ENCODE measurements at regions not wholly inside any gene's neighbourhood (a gene's known extent, or its start where the extent isn't known, plus 50 kb on each side); places are given as distances from the start of the nearest gene placed in this dataset.

DNA sequence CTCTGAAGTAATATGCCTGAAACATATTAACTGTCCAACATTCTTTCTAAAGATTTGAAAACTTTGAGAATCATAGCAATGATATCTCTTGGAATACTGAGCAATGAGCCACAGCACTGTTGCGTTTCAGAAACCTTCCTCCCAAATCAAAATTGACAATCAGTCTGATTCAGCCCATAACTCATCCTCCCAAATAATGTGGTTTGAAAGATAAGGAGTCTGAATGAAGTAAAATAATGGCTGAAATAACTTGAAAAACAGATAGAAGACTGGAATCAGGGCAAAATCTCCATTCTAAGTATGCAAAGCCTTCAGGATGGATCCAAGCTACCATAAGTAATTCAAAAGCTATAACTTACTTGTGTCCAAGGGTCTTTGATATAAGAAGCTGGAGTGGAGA is 98.6 kb upstream of the PLS3 start:
- TF ChIP-seq, protein P1, sequence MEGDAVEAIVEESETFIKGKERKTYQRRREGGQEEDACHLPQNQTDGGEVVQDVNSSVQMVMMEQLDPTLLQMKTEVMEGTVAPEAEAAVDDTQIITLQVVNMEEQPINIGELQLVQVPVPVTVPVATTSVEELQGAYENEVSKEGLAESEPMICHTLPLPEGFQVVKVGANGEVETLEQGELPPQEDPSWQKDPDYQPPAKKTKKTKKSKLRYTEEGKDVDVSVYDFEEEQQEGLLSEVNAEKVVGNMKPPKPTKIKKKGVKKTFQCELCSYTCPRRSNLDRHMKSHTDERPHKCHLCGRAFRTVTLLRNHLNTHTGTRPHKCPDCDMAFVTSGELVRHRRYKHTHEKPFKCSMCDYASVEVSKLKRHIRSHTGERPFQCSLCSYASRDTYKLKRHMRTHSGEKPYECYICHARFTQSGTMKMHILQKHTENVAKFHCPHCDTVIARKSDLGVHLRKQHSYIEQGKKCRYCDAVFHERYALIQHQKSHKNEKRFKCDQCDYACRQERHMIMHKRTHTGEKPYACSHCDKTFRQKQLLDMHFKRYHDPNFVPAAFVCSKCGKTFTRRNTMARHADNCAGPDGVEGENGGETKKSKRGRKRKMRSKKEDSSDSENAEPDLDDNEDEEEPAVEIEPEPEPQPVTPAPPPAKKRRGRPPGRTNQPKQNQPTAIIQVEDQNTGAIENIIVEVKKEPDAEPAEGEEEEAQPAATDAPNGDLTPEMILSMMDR (IDR thresholded peaks at IDR 0.05), result no peak
- no peak for TF ChIP-seq POLR2A (IDR thresholded peaks at IDR 0.05)
- no peak for TF ChIP-seq POLR2AphosphoS5 (IDR thresholded peaks at IDR 0.05)
- no peak for TF ChIP-seq EP300 (IDR thresholded peaks at IDR 0.05)

All from stomach (tissue), 4 donors.